ENCODE measurements at regions not wholly inside any gene's neighbourhood (a gene's known extent, or its start where the extent isn't known, plus 50 kb on each side); places are given as distances from the start of the nearest gene placed in this dataset.
"Not testable (repeated sequence)": the region's sequence is repeated elsewhere in the genome, so short reads cannot be mapped to it uniquely, and the experiment has no call there.

GRCh38 chr4:179114615-179115014, 1672.4 kb upstream of the AGA start:
- 81 to 89% (median 86%) methylated on average over 1 of the region's 1 CpG for WGBS, 3 donors

GRCh38 chr4:179116011-179116410, 1673.8 kb upstream of the AGA start:
- H3K27ac ChIP-seq (ENCODE audit: low read depth, low read length), result no peak overlapping the region
- 50 to 60% (median 56%) methylated on average over 2 of the region's 2 CpGs for WGBS, 3 donors

More at GRCh38 chr4:179114615-179115014, 1672.4 kb upstream of the AGA start:
- no peak overlapping the region for H3K27ac ChIP-seq (ENCODE audit: low read depth, low read length)

- no peak overlapping the region for H3K27ac ChIP-seq (ENCODE audit: low read depth, low read length)
- WGBS, 3 donors, result 44 to 49% (median 46%) methylated on average over 2 of the region's 2 CpGs
Observed at GRCh38 chr4:179116581-179116980, 1674.3 kb upstream of the AGA start.

- H3K27ac ChIP-seq (ENCODE audit: low read depth, low read length), result no peak overlapping the region
- WGBS, 3 donors, result 87 to 99% (median 92%) methylated on average over 2 of the region's 2 CpGs
Observed at GRCh38 chr4:179123084-179123483, 1680.8 kb upstream of the AGA start.

GRCh38 chr4:179124419-179124818, 1682.2 kb upstream of the AGA start:
- no peak overlapping the region for H3K27ac ChIP-seq (ENCODE audit: low read depth, low read length)
- 76 to 90% (median 90%) methylated on average over 4 of the region's 4 CpGs for WGBS, 3 donors

GRCh38 chr4:179124957-179125356, 1682.7 kb upstream of the AGA start:
- no peak overlapping the region for H3K27ac ChIP-seq (ENCODE audit: low read depth, low read length)
- 45 to 60% (median 52%) methylated on average over 1 of the region's 1 CpG for WGBS, 3 donors

- WGBS, 3 donors, result 33 to 63% (median 58%) methylated on average over 2 of the region's 2 CpGs
- no peak overlapping the region for H3K27ac ChIP-seq (ENCODE audit: low read depth, low read length)
Observed at GRCh38 chr4:179125870-179126269, 1683.6 kb upstream of the AGA start.

GRCh38 chr4:179128299-179128698, 1686.1 kb upstream of the AGA start:
- H3K27ac ChIP-seq (ENCODE audit: low read depth, low read length), result no peak overlapping the region
- WGBS, 3 donors, result 22 to 71% (median 62%) methylated on average over 4 of the region's 4 CpGs

- 62 to 74% (median 68%) methylated on average over 2 of the region's 2 CpGs for WGBS, 3 donors
- H3K27ac ChIP-seq (ENCODE audit: low read depth, low read length), result no peak overlapping the region
Observed at GRCh38 chr4:179130122-179130714, 1688.0 kb upstream of the AGA start.

GRCh38 chr4:179145746-179146525, 1703.7 kb upstream of the AGA start:
- 72 to 78% (median 73%) methylated on average over 4 of the region's 4 CpGs for WGBS, 3 donors

GRCh38 chr4:179151770-179152169, 1709.5 kb upstream of the AGA start:
- 42 to 69% (median 66%) methylated on average over 6 of the region's 6 CpGs for WGBS, 3 donors
- no peak overlapping the region for H3K27ac ChIP-seq (ENCODE audit: low read depth, low read length)

More at GRCh38 chr4:179145746-179146525, 1703.7 kb upstream of the AGA start:
- H3K27ac ChIP-seq (ENCODE audit: low read depth, low read length), result no peak overlapping the region

- no peak overlapping the region for H3K27ac ChIP-seq (ENCODE audit: low read depth, low read length)
- WGBS, 3 donors, result 48 to 73% (median 70%) methylated on average over 2 of the region's 2 CpGs
Observed at GRCh38 chr4:179163147-179163546, 1720.9 kb upstream of the AGA start.

- H3K27ac ChIP-seq (ENCODE audit: low read depth, low read length), result no peak overlapping the region
- 82 to 91% (median 89%) methylated on average over 5 of the region's 5 CpGs for WGBS, 3 donors
Observed at GRCh38 chr4:179164267-179164999, 1722.2 kb upstream of the AGA start.

- no peak overlapping the region for H3K27ac ChIP-seq (ENCODE audit: low read depth, low read length)
- 81 to 93% (median 92%) methylated on average over 4 of the region's 4 CpGs for WGBS, 3 donors
Observed at GRCh38 chr4:179165000-179165738, 1722.9 kb upstream of the AGA start.

GRCh38 chr4:179165862-179166261, 1723.6 kb upstream of the AGA start:
- H3K27ac ChIP-seq (ENCODE audit: low read depth, low read length), result no peak overlapping the region
- 46 to 60% (median 51%) methylated on average over 3 of the region's 3 CpGs for WGBS, 3 donors

GRCh38 chr4:179170308-179170707, 1728.1 kb upstream of the AGA start:
- not testable (repeated sequence) for H3K27ac ChIP-seq (ENCODE audit: low read depth, low read length)
- WGBS, 3 donors, result 78 to 92% (median 87%) methylated on average over 3 to 4 of the region's 5 CpGs

GRCh38 chr4:179182741-179183140, 1740.5 kb upstream of the AGA start:
- H3K27ac ChIP-seq (ENCODE audit: low read depth, low read length), result no peak overlapping the region

GRCh38 chr4:179195887-179196286, 1753.7 kb upstream of the AGA start:
- WGBS, 3 donors, result 71 to 81% (median 71%) methylated on average over 2 of the region's 2 CpGs
- H3K27ac ChIP-seq (ENCODE audit: low read depth, low read length), result no peak overlapping the region

- 28 to 63% (median 59%) methylated on average over 4 of the region's 4 CpGs for WGBS, 3 donors
- no peak overlapping the region for H3K27ac ChIP-seq (ENCODE audit: low read depth, low read length)
Observed at GRCh38 chr4:179196511-179196910, 1754.3 kb upstream of the AGA start.
